ENCODE measurements at regions not wholly inside any gene's neighbourhood (a gene's known extent, or its start where the extent isn't known, plus 50 kb on each side); places are given as distances from the start of the nearest gene placed in this dataset.
"Not testable (repeated sequence)": the region's sequence is repeated elsewhere in the genome, so short reads cannot be mapped to it uniquely, and the experiment has no call there.

- H3K4me1 Mint-ChIP-seq, result no peaks in the 10 kb centered on the region
- no peak for DNase-seq (ENCODE audit: low spot score in 2 of 2)
- no peaks in the 10 kb centered on the region for H3K36me3 Mint-ChIP-seq
- H3K4me3 Mint-ChIP-seq, result no peak overlapping the region
- H3K9me3 Mint-ChIP-seq, result peaks cover 4% of the 10 kb centered on the region
- no peak for ATAC-seq
- no peak overlapping the region for H3K27ac Mint-ChIP-seq
These were observed 598.0 kb downstream of the DIPK2A start for GRCh38 chr3:144569651-144570050.

GRCh38 chr3:144583871-144584270, 612.2 kb downstream of the DIPK2A start:
- H3K9me3 Mint-ChIP-seq, result peaks cover 7% of the 10 kb centered on the region
- H3K27ac Mint-ChIP-seq, result no peak overlapping the region
- H3K4me3 Mint-ChIP-seq, result no peak overlapping the region
- no peak for ATAC-seq
- H3K4me1 Mint-ChIP-seq, result no peaks in the 10 kb centered on the region
- DNase-seq (ENCODE audit: low spot score in 2 of 2), result no peak
- no peaks in the 10 kb centered on the region for H3K36me3 Mint-ChIP-seq

GRCh38 chr3:144585408-144585807, 613.8 kb downstream of the DIPK2A start:
- no peak overlapping the region for H3K27ac Mint-ChIP-seq
- ATAC-seq (no peak), DNase-seq (ENCODE audit: low spot score in 2 of 2) (no peak)
- no peaks in the 10 kb centered on the region for H3K36me3 Mint-ChIP-seq
- peaks cover 4% of the 10 kb centered on the region for H3K9me3 Mint-ChIP-seq
- no peaks in the 10 kb centered on the region for H3K4me1 Mint-ChIP-seq
- no peak overlapping the region for H3K4me3 Mint-ChIP-seq

GRCh38 chr3:144585953-144586352, 614.3 kb downstream of the DIPK2A start:
- no peaks in the 10 kb centered on the region for H3K4me1 Mint-ChIP-seq
- H3K36me3 Mint-ChIP-seq, result no peaks in the 10 kb centered on the region
- DNase-seq (ENCODE audit: low spot score in 2 of 2) (no peak), ATAC-seq (no peak)
- H3K27ac Mint-ChIP-seq, result no peak overlapping the region
- H3K9me3 Mint-ChIP-seq, result peaks cover 4% of the 10 kb centered on the region
- H3K4me3 Mint-ChIP-seq, result no peak overlapping the region

GRCh38 chr3:144586382-144586781, 614.8 kb downstream of the DIPK2A start:
- no peak for ATAC-seq
- no peak overlapping the region for H3K4me3 Mint-ChIP-seq

GRCh38 chr3:144590854-144591253, 619.2 kb downstream of the DIPK2A start:
- H3K4me1 Mint-ChIP-seq, result no peaks in the 10 kb centered on the region
- H3K36me3 Mint-ChIP-seq, result no peaks in the 10 kb centered on the region
- H3K27ac Mint-ChIP-seq, result no peak overlapping the region
- DNase-seq (ENCODE audit: low spot score in 2 of 2) (no peak), ATAC-seq (no peak)
- H3K9me3 Mint-ChIP-seq, result no peaks in the 10 kb centered on the region
- H3K4me3 Mint-ChIP-seq, result no peak overlapping the region

More at GRCh38 chr3:144586382-144586781, 614.8 kb downstream of the DIPK2A start:
- Mint-ChIP-seq H3K27ac (no peak overlapping the region), H3K4me1 (no peaks in the 10 kb centered on the region), H3K9me3 (peaks cover 4% of the 10 kb centered on the region), H3K36me3 (no peaks in the 10 kb centered on the region)
- DNase-seq (ENCODE audit: low spot score in 2 of 2), result no peak

GRCh38 chr3:144593881-144594280, 622.3 kb downstream of the DIPK2A start:
- DNase-seq (ENCODE audit: low spot score in 2 of 2), result no peak
- Mint-ChIP-seq H3K4me1 (no peaks in the 10 kb centered on the region), H3K36me3 (no peaks in the 10 kb centered on the region), H3K27ac (no peak overlapping the region), H3K9me3 (no peaks in the 10 kb centered on the region), H3K4me3 (no peak overlapping the region)
- no peak for ATAC-seq

- not testable (repeated sequence) for H3K4me3 Mint-ChIP-seq; H3K4me1 Mint-ChIP-seq; DNase-seq (ENCODE audit: low spot score in 2 of 2); H3K36me3 Mint-ChIP-seq; ATAC-seq; H3K27ac Mint-ChIP-seq
- peaks cover 21% of the 10 kb centered on the region for H3K9me3 Mint-ChIP-seq
These were observed 648.6 kb downstream of the DIPK2A start for GRCh38 chr3:144620236-144620635.

- H3K4me1 Mint-ChIP-seq, result no peaks in the 10 kb centered on the region
- peaks cover 16% of the 10 kb centered on the region for H3K9me3 Mint-ChIP-seq
- DNase-seq (ENCODE audit: low spot score in 2 of 2) (no peak), ATAC-seq (no peak)
- H3K27ac Mint-ChIP-seq, result no peak overlapping the region
- H3K36me3 Mint-ChIP-seq, result no peaks in the 10 kb centered on the region
- no peak overlapping the region for H3K4me3 Mint-ChIP-seq
These were observed 651.2 kb downstream of the DIPK2A start for GRCh38 chr3:144622845-144623244.

GRCh38 chr3:144624656-144625055, 653.0 kb downstream of the DIPK2A start:
- H3K4me3 Mint-ChIP-seq, result no peak overlapping the region
- ATAC-seq (no peak), DNase-seq (ENCODE audit: low spot score in 2 of 2) (no peak)
- H3K4me1 Mint-ChIP-seq, result no peaks in the 10 kb centered on the region
- peaks cover 14% of the 10 kb centered on the region for H3K9me3 Mint-ChIP-seq
- no peak overlapping the region for H3K27ac Mint-ChIP-seq
- H3K36me3 Mint-ChIP-seq, result no peaks in the 10 kb centered on the region

- Mint-ChIP-seq H3K4me1 (no peaks in the 10 kb centered on the region), H3K36me3 (no peaks in the 10 kb centered on the region), H3K9me3 (peaks cover 13% of the 10 kb centered on the region), H3K27ac (no peak overlapping the region), H3K4me3 (no peak overlapping the region)
- ATAC-seq (no peak), DNase-seq (ENCODE audit: low spot score in 2 of 2) (no peak)
These were observed 655.2 kb downstream of the DIPK2A start for GRCh38 chr3:144626835-144627234.

- no peaks in the 10 kb centered on the region for H3K4me1 Mint-ChIP-seq
- ATAC-seq, result no peak
- peaks cover 5% of the 10 kb centered on the region for H3K9me3 Mint-ChIP-seq
- no peak overlapping the region for H3K4me3 Mint-ChIP-seq
- no peak for DNase-seq (ENCODE audit: low spot score in 2 of 2)
- no peaks in the 10 kb centered on the region for H3K36me3 Mint-ChIP-seq
- no peak overlapping the region for H3K27ac Mint-ChIP-seq
These were observed 657.8 kb downstream of the DIPK2A start for GRCh38 chr3:144629381-144629780.

GRCh38 chr3:144636833-144637232, 665.2 kb downstream of the DIPK2A start:
- Mint-ChIP-seq H3K4me3 (no peak overlapping the region), H3K4me1 (no peaks in the 10 kb centered on the region), H3K36me3 (no peaks in the 10 kb centered on the region), H3K9me3 (no peaks in the 10 kb centered on the region), H3K27ac (no peak overlapping the region)
- ATAC-seq (no peak), DNase-seq (ENCODE audit: low spot score in 2 of 2) (no peak)

GRCh38 chr3:144638009-144638408, 666.4 kb downstream of the DIPK2A start:
- Mint-ChIP-seq H3K9me3 (no peaks in the 10 kb centered on the region), H3K27ac (no peak overlapping the region), H3K36me3 (no peaks in the 10 kb centered on the region), H3K4me1 (no peaks in the 10 kb centered on the region), H3K4me3 (no peak overlapping the region)
- ATAC-seq (no peak), DNase-seq (ENCODE audit: low spot score in 2 of 2) (no peak)

GRCh38 chr3:144643771-144644198, 672.2 kb downstream of the DIPK2A start:
- peaks cover 6% of the 10 kb centered on the region for H3K9me3 Mint-ChIP-seq
- ATAC-seq, result no peak

GRCh38 chr3:144645300-144645699, 673.7 kb downstream of the DIPK2A start:
- DNase-seq (ENCODE audit: low spot score in 2 of 2) (no peak), ATAC-seq (no peak)
- peaks cover 13% of the 10 kb centered on the region for H3K9me3 Mint-ChIP-seq
- no peak overlapping the region for H3K4me3 Mint-ChIP-seq
- H3K27ac Mint-ChIP-seq, result no peak overlapping the region
- H3K36me3 Mint-ChIP-seq, result no peaks in the 10 kb centered on the region
- no peaks in the 10 kb centered on the region for H3K4me1 Mint-ChIP-seq

More at GRCh38 chr3:144643771-144644198, 672.2 kb downstream of the DIPK2A start:
- no peak overlapping the region for H3K4me3 Mint-ChIP-seq
- no peak for DNase-seq (ENCODE audit: low spot score in 2 of 2)
- H3K27ac Mint-ChIP-seq, result no peak overlapping the region
- H3K36me3 Mint-ChIP-seq, result no peaks in the 10 kb centered on the region
- H3K4me1 Mint-ChIP-seq, result no peaks in the 10 kb centered on the region

GRCh38 chr3:144650380-144650779, 678.8 kb downstream of the DIPK2A start:
- H3K9me3 Mint-ChIP-seq, result peaks cover 9% of the 10 kb centered on the region
- no peak overlapping the region for H3K4me3 Mint-ChIP-seq
- DNase-seq (ENCODE audit: low spot score in 2 of 2) (no peak), ATAC-seq (no peak)
- no peak overlapping the region for H3K27ac Mint-ChIP-seq
- no peaks in the 10 kb centered on the region for H3K4me1 Mint-ChIP-seq
- H3K36me3 Mint-ChIP-seq, result no peaks in the 10 kb centered on the region

All from stimulated activated effector memory CD8-positive, alpha-beta T cell treated with anti-CD3 and anti-CD28 coated beads, Interleukin-12 subunit alpha, Interleukin-12 subunit beta, amount 100 ng/mL, for 72 hours (primary cell).